B cell (primary cell): ENCODE measurements at regions not wholly inside any gene's neighbourhood (a gene's known extent, or its start where the extent isn't known, plus 50 kb on each side); places are given as distances from the start of the nearest gene placed in this dataset.

Source experiments
- ATAC-seq: fragments of 200-7000 bp; cut with Tn5 transposase; one replicate; pipeline ENCODE4 v1.10.0; 2021; ENCODE audit warnings: low read depth, mild to moderate bottlenecking, moderate number of reproducible peaks, moderate library complexity
- CTCF ChIA-PET: fragments of 350-600 bp; sonication (Branson Sonifier 250); formaldehyde crosslinking; loops from one replicate; lab custom pipeline; 2021; ENCODE audit warnings: antibody characterized with exemption, inconsistent platforms; lab: Charles Lee
- POLR2A ChIA-PET: fragments of 350-600 bp; sonication (Branson Sonifier 250); formaldehyde crosslinking; loops from one replicate; lab custom pipeline; 2021; ENCODE audit warnings: antibody characterized with exemption; lab: Charles Lee
- DNase-seq: peaks from one replicate; pipeline ENCODE4 v3.0.0; 2013
- H2AFZ ChIP-seq: 2 replicates; pipeline ENCODE4 v1.6.1; 2012; ENCODE audit warnings: mild to moderate bottlenecking, low read depth, low read length; ENCODE audit not compliant: insufficient read depth, poor library complexity, severe bottlenecking
- H3K27ac ChIP-seq, 2 donors: 1 replicate in 1 of 2; 2 replicates in 1 of 2; pipeline ENCODE4 v1.5.1; 2012 to 2013; ENCODE audit warnings: low read length in 2 of 2, mild to moderate bottlenecking in 2 of 2, moderate library complexity in 1 of 2
- H3K27me3 ChIP-seq, 4 experiments: fragments of 200-600 bp in 1 of 4; sonication (generic) in 1 of 4; replicated peaks in 1 of 4; 1 replicate in 2 of 4; 2 replicates in 2 of 4; pipeline versions ENCODE4 v1.6.1 to v1.7.0; 2013 to 2016; ENCODE audit warnings: low read length in 3 of 4, mild to moderate bottlenecking in 2 of 4, mixed read lengths in 1 of 4, moderate library complexity in 1 of 4; ENCODE audit not compliant: insufficient read depth in 4 of 4, control insufficient read depth in 3 of 4; ENCODE audit errors: control extremely low read depth in 1 of 4
- H3K36me3 ChIP-seq, 2 experiments: replicated peaks in 1 of 2; 1 replicate in 1 of 2; 2 replicates in 1 of 2; pipeline versions ENCODE4 v1.6.1 to v1.7.1; 2013; ENCODE audit warnings: low read length in 1 of 2; ENCODE audit not compliant: insufficient read depth in 2 of 2, control insufficient read depth in 1 of 2; ENCODE audit errors: control extremely low read depth in 1 of 2, extremely low read depth in 1 of 2
- H3K4me1 ChIP-seq, 2 donors: fragments of 200-600 bp in 1 of 2; sonication (generic) in 1 of 2; 1 replicate in 1 of 2; 2 replicates in 1 of 2; pipeline versions ENCODE4 v1.5.1 to v1.6.1; 2013 to 2017; ENCODE audit warnings: low read length in 2 of 2; ENCODE audit not compliant: control insufficient read depth in 2 of 2, insufficient read depth in 2 of 2
- H3K4me2 ChIP-seq: replicated peaks from 2 replicates; pipeline ENCODE3; 2012; ENCODE audit warnings: mild to moderate bottlenecking, low read depth, low read length; ENCODE audit not compliant: poor library complexity, severe bottlenecking
- H3K4me3 ChIP-seq, 5 experiments: fragments of 200-600 bp in 1 of 5; sonication (generic) in 1 of 5; 1 replicate in 3 of 5; 2 replicates in 2 of 5; pipeline versions ENCODE4 v1.5.1 to v1.7.0; 2011 to 2016; ENCODE audit warnings: low read length in 4 of 5, mild to moderate bottlenecking in 4 of 5, low read depth in 2 of 5, control low read depth in 1 of 5, moderate library complexity in 1 of 5; ENCODE audit not compliant: insufficient read depth in 1 of 5; ENCODE audit errors: control extremely low read depth in 1 of 5, extremely low read depth in 1 of 5
- H3K79me2 ChIP-seq: fragments of 200-600 bp; sonication (generic); one replicate; pipeline ENCODE4 v1.6.0; 2016; ENCODE audit warnings: low read length; ENCODE audit not compliant: control insufficient read depth, insufficient read depth
- H3K9ac ChIP-seq: fragments of 200-600 bp; sonication (generic); 2 replicates; pipeline ENCODE4 v1.6.1; 2017; ENCODE audit warnings: mild to moderate bottlenecking, low read length, moderate library complexity
- H3K9me3 ChIP-seq, 3 donors: one replicate each; pipeline versions ENCODE4 v1.6.1 to v1.7.1; 2013; ENCODE audit warnings: low read length in 2 of 3; ENCODE audit not compliant: control insufficient read depth in 2 of 3, insufficient read depth in 1 of 3; ENCODE audit errors: control extremely low read depth in 1 of 3
- H4K20me1 ChIP-seq: 2 replicates; pipeline ENCODE4 v1.6.0; 2012; ENCODE audit warnings: mild to moderate bottlenecking, low read length; ENCODE audit not compliant: insufficient read depth, control insufficient read depth, poor library complexity, severe bottlenecking
- H3K27ac Mint-ChIP-seq: one replicate; pipeline ENCODE4 v1.8.0; 2021; ENCODE audit warnings: mixed read lengths
- H3K27me3 Mint-ChIP-seq: one replicate; pipeline ENCODE4 v1.8.0; 2021; ENCODE audit warnings: mixed read lengths
- H3K4me1 Mint-ChIP-seq: one replicate; pipeline ENCODE4 v1.8.0; 2021; ENCODE audit warnings: mixed read lengths
- H3K4me3 Mint-ChIP-seq: one replicate; pipeline ENCODE4 v1.8.0; 2021; ENCODE audit warnings: mixed read lengths
- H3K9me3 Mint-ChIP-seq: one replicate; pipeline ENCODE4 v1.8.0; 2022; ENCODE audit warnings: mixed read lengths; ENCODE audit not compliant: insufficient read depth
- EZH2 ChIP-seq: IDR thresholded peaks from 2 replicates; pipeline ENCODE4 v1.6.1; 2012; ENCODE audit warnings: borderline replicate concordance, low read depth, mild to moderate bottlenecking, moderate library complexity, low read length; ENCODE audit not compliant: insufficient read depth, poor library complexity, severe bottlenecking
- WGBS: methylation state at CpG from one replicate; pipeline ENCODE4 v1.1.5; 2013; ENCODE audit warnings: missing lambda C conversion rate; ENCODE audit not compliant: insufficient coverage; 5-methylcytosine and 5-hydroxymethylcytosine counted together
- intact Hi-C: fragments of 100-400 bp; cut with micrococcal nuclease; formaldehyde crosslinking; loops from one replicate; pipeline ENCODE4 v1.10.0; 2022
- TF ChIP-seq, protein P1 (sequence below): fragments of 200-600 bp; IDR thresholded peaks from one replicate; pipeline ENCODE4 v1.8.0; 2022; ENCODE audit warnings: antibody characterized with exemption, mild to moderate bottlenecking

DNA sequence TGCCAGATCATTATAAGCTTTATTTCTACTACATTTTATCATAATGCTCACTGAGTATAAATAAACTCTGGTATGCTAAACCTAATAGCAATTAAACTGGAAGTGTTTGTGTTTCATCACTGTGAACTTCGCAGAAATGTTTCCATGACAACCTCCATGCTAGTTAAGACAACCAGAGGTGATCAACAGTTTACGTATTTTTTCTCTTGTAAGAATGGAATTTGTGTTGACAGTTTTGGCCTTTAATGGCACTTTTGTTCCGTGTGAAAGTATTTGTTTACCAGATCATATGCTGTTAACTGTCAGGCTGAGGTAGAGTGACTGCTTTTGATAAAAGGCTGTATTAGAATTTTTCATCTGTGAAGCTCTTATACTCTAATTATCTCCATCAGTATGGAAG is 212.1 kb upstream of the PPP1R3A start:
- no peaks in the 10 kb centered on the region for H3K9me3 Mint-ChIP-seq

GRCh38 chr7:114128880-114129279 is 210.1 kb upstream of the PPP1R3A start:
- H3K4me3 ChIP-seq: no peak overlapping the region
- no peak overlapping the region for H3K27ac Mint-ChIP-seq
- H3K9me3 Mint-ChIP-seq: no peaks in the 10 kb centered on the region
- no peak overlapping the region for H3K9ac ChIP-seq
- H3K27ac ChIP-seq: no peak overlapping the region
- H3K4me1 ChIP-seq: no peaks in the 10 kb centered on the region
- no peak for TF ChIP-seq EZH2
- TF ChIP-seq, protein P1, sequence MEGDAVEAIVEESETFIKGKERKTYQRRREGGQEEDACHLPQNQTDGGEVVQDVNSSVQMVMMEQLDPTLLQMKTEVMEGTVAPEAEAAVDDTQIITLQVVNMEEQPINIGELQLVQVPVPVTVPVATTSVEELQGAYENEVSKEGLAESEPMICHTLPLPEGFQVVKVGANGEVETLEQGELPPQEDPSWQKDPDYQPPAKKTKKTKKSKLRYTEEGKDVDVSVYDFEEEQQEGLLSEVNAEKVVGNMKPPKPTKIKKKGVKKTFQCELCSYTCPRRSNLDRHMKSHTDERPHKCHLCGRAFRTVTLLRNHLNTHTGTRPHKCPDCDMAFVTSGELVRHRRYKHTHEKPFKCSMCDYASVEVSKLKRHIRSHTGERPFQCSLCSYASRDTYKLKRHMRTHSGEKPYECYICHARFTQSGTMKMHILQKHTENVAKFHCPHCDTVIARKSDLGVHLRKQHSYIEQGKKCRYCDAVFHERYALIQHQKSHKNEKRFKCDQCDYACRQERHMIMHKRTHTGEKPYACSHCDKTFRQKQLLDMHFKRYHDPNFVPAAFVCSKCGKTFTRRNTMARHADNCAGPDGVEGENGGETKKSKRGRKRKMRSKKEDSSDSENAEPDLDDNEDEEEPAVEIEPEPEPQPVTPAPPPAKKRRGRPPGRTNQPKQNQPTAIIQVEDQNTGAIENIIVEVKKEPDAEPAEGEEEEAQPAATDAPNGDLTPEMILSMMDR: no peak
- H2AFZ ChIP-seq: no peak overlapping the region
- H4K20me1 ChIP-seq: no peaks in the 10 kb centered on the region
- no peaks in the 10 kb centered on the region for H3K9me3 ChIP-seq
- no peak for DNase-seq
- H3K79me2 ChIP-seq: no peaks in the 10 kb centered on the region
- H3K4me2 ChIP-seq: no peak overlapping the region
- ChIA-PET CTCF (no interaction called here), POLR2A (no interaction called here)
- intact Hi-C loops: no loop called here
- WGBS: no CpG with 5 or more reads among the region's 1 CpG
- no peaks in the 10 kb centered on the region for H3K27me3 ChIP-seq
- peaks cover 9% of the 10 kb centered on the region for H3K27me3 Mint-ChIP-seq
- no peaks in the 10 kb centered on the region for H3K4me1 Mint-ChIP-seq
- no peaks in the 10 kb centered on the region for H3K36me3 ChIP-seq
- no peak for ATAC-seq
- H3K4me3 Mint-ChIP-seq: no peak overlapping the region

More for the DNA sequence above, 212.1 kb upstream of the PPP1R3A start:
- Histone ChIP-seq H4K20me1 (no peaks in the 10 kb centered on the region), H3K27me3 (no peaks in the 10 kb centered on the region), H3K4me3 (no peak overlapping the region), H3K79me2 (no peaks in the 10 kb centered on the region), H3K36me3 (no peaks in the 10 kb centered on the region), H2AFZ (no peak overlapping the region), H3K4me2 (no peak overlapping the region), H3K27ac (no peak overlapping the region), H3K9ac (no peak overlapping the region), H3K4me1 (no peaks in the 10 kb centered on the region), H3K9me3 (no peaks in the 10 kb centered on the region)
- TF ChIP-seq, protein P1: no peak
- TF ChIP-seq EZH2: no peak
- ChIA-PET CTCF (no interaction called here), POLR2A (no interaction called here)
- no peak for ATAC-seq
- intact Hi-C loops: no loop called here
- H3K27ac Mint-ChIP-seq: no peak overlapping the region
- H3K27me3 Mint-ChIP-seq: no peaks in the 10 kb centered on the region
- no peak overlapping the region for H3K4me3 Mint-ChIP-seq
- no peaks in the 10 kb centered on the region for H3K4me1 Mint-ChIP-seq
- DNase-seq: no peak
- WGBS: 83% methylated on average over 1 of the region's 3 CpGs
